M059J (cell line): ENCODE measurements at regions not wholly inside any gene's neighbourhood (a gene's known extent, or its start where the extent isn't known, plus 50 kb on each side); places are given as distances from the start of the nearest gene placed in this dataset.
"Not testable (repeated sequence)": the region's sequence is repeated elsewhere in the genome, so short reads cannot be mapped to it uniquely, and the experiment has no call there.

ENCODE experiments used
- DNase-seq: peaks from one replicate; pipeline ENCODE4 v3.0.0-alpha.2; 2012; ENCODE audit warnings: low read depth

GRCh38 chr12:104906695-104907094 lies 51.4 kb downstream of the SLC41A2 start:
- DNase-seq, result no peak

GRCh38 chr12:104905446-104905845 lies 52.6 kb downstream of the SLC41A2 start:
- DNase-seq, result not testable (repeated sequence)

GRCh38 chr12:104903648-104904423 lies 54.3 kb downstream of the SLC41A2 start:
- DNase-seq, result no peak

- no peak for DNase-seq
Measured at GRCh38 chr12:104902125-104902524, 56.0 kb downstream of the SLC41A2 start.

GRCh38 chr12:104896710-104897109 lies 61.4 kb downstream of the SLC41A2 start:
- DNase-seq, result no peak

- DNase-seq, result no peak
Measured at GRCh38 chr12:104896146-104896545, 61.9 kb downstream of the SLC41A2 start.

- no peak for DNase-seq
Measured at GRCh38 chr12:104895415-104895814, 62.7 kb downstream of the SLC41A2 start.

GRCh38 chr12:104890476-104891096 lies 67.5 kb downstream of the SLC41A2 start:
- peak; percentile 5 for DNase-seq

- DNase-seq, result no peak
Measured at GRCh38 chr12:104889735-104890134, 68.4 kb downstream of the SLC41A2 start.

GRCh38 chr12:104888892-104889291 lies 69.2 kb downstream of the SLC41A2 start:
- DNase-seq, result no peak

GRCh38 chr12:104888481-104888880 lies 69.6 kb downstream of the SLC41A2 start:
- DNase-seq, result no peak

GRCh38 chr12:104887452-104887851 lies 70.6 kb downstream of the SLC41A2 start:
- DNase-seq, result no peak

- DNase-seq, result peak; percentile 10
Measured at GRCh38 chr12:104886418-104887401, 71.4 kb downstream of the SLC41A2 start.

- DNase-seq, result not testable (repeated sequence)
Measured at GRCh38 chr12:104878858-104879257, 79.2 kb downstream of the SLC41A2 start.

- peak; percentile 52 for DNase-seq
Measured at GRCh38 chr12:104877103-104877705, 80.9 kb downstream of the SLC41A2 start.

- peak; percentile 10 for DNase-seq
Measured at GRCh38 chr12:104873374-104873773, 84.7 kb downstream of the SLC41A2 start.

- DNase-seq, result no peak
Measured at GRCh38 chr12:104870797-104871196, 87.3 kb downstream of the SLC41A2 start.

- peak; percentile 51 for DNase-seq
Measured at GRCh38 chr12:104866291-104866690, 91.8 kb downstream of the SLC41A2 start.

GRCh38 chr12:104865080-104865479 lies 93.0 kb downstream of the SLC41A2 start:
- DNase-seq, result peak; percentile 29

- DNase-seq, result no peak
Measured at GRCh38 chr12:104864668-104865067, 93.4 kb downstream of the SLC41A2 start.

- peak; percentile 32 for DNase-seq
Measured at GRCh38 chr12:104863296-104863948, 94.7 kb downstream of the SLC41A2 start.
